Spleen (tissue), 7 donors: ENCODE measurements at regions not wholly inside any gene's neighbourhood (a gene's known extent, or its start where the extent isn't known, plus 50 kb on each side); places are given as distances from the start of the nearest gene placed in this dataset.

ENCODE experiments used
- POLR2A ChIP-seq, 3 donors: fragments of 450-650 bp; IDR thresholded peaks; one replicate each; pipeline ENCODE4 v1.5.1; 2017; ENCODE audit warnings: antibody characterized with exemption in 3 of 3, mild to moderate bottlenecking in 1 of 3
- POLR2AphosphoS5 ChIP-seq, 3 donors: sonication (generic); formaldehyde crosslinking; IDR thresholded peaks; one replicate each; pipeline ENCODE4 v1.5.1; 2017; ENCODE audit warnings: antibody characterized with exemption in 3 of 3
- TF ChIP-seq, protein P1 (sequence below), 11 experiments: fragments of 200-600 bp in 7 of 11; fragments of 450-650 bp in 4 of 11; sonication (generic) in 4 of 11; IDR thresholded peaks in 8 of 11; conservative IDR thresholded peaks in 3 of 11; 1 replicate in 7 of 11; 2 replicates in 4 of 11; pipeline versions ENCODE4 v1.4.0 to v1.8.0; 2016 to 2021; ENCODE audit warnings: antibody characterized with exemption in 11 of 11, inconsistent platforms in 4 of 11, mild to moderate bottlenecking in 1 of 11
- donor health status: DM: no; HTN: no; CAD: no; lungs with moderate emphysema.
- donor health status: DM: no; HTN: no; CAD: no.
- donor health status: DM: no; HTN: no; CAD: no.

DNA sequence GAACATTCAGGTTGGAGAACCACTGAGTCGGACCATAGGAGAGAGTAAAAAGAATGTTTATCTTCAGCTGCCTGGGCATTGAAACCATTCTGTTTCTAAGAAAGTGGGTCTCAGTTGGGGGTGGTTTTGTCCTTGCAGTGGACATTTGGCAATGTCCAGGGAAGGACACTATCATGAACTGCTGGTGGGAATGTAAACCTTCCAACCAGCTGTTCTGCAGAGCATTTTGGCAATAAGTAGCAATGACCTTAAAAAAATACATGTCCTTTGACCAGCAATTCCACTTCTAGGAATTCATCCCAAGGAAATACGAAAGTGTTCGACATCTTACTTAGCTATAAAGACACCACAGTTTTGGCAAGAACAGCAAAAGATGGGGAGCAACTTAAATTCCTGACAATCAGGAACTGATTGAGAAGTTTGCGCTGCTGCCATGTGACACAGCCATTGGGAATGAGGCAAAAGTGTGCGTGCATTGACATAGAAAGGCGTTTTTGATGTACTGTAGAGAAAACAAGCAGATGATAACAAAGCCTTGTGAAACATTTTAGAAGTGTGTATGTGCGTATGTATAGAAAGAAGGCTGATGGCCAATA, 82.9 kb upstream of the MAP1LC3B2 start:
- TF ChIP-seq POLR2A (IDR thresholded peaks at IDR 0.05): no peak
- no peak for TF ChIP-seq POLR2AphosphoS5 (IDR thresholded peaks at IDR 0.05)
- TF ChIP-seq, protein P1, sequence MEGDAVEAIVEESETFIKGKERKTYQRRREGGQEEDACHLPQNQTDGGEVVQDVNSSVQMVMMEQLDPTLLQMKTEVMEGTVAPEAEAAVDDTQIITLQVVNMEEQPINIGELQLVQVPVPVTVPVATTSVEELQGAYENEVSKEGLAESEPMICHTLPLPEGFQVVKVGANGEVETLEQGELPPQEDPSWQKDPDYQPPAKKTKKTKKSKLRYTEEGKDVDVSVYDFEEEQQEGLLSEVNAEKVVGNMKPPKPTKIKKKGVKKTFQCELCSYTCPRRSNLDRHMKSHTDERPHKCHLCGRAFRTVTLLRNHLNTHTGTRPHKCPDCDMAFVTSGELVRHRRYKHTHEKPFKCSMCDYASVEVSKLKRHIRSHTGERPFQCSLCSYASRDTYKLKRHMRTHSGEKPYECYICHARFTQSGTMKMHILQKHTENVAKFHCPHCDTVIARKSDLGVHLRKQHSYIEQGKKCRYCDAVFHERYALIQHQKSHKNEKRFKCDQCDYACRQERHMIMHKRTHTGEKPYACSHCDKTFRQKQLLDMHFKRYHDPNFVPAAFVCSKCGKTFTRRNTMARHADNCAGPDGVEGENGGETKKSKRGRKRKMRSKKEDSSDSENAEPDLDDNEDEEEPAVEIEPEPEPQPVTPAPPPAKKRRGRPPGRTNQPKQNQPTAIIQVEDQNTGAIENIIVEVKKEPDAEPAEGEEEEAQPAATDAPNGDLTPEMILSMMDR (IDR thresholded peaks at IDR 0.05 in 8 of 11, conservative IDR thresholded peaks at IDR 0.05 in 3 of 11): no peak
